ENCODE measurements at regions not wholly inside any gene's neighbourhood (a gene's known extent, or its start where the extent isn't known, plus 50 kb on each side); places are given as distances from the start of the nearest gene placed in this dataset.
"Not testable (repeated sequence)": the region's sequence is repeated elsewhere in the genome, so short reads cannot be mapped to it uniquely, and the experiment has no call there.

- H3K4me3 ChIP-seq = no peak overlapping the region
- H3K9me3 ChIP-seq = no peaks in the 10 kb centered on the region
- intact Hi-C loops (cut with DNase I) = no loop called here
- no peaks in the 10 kb centered on the region for H3K36me3 ChIP-seq
- no peak overlapping the region for H3K27ac ChIP-seq
- TF ChIP-seq POLR2AphosphoS5 (IDR thresholded peaks at IDR 0.05) (no peak), CTCF (IDR thresholded peaks at IDR 0.05) (no peak), POLR2A (IDR thresholded peaks at IDR 0.05) (no peak)
- no peak for DNase-seq (ENCODE audit: low spot score)
- no peaks in the 10 kb centered on the region for H3K4me1 ChIP-seq (replicated peaks)
- 87% methylated on average over 2 of the region's 2 CpGs for WGBS
- no peaks in the 10 kb centered on the region for H3K27me3 ChIP-seq (replicated peaks; ENCODE audit: insufficient read depth)
These were observed 475.5 kb upstream of the CCDC196 start for GRCh38 chr14:66010695-66011094.

GRCh38 chr14:66011855-66012254 is 474.3 kb upstream of the CCDC196 start:
- Histone ChIP-seq H3K27me3 (replicated peaks; ENCODE audit: insufficient read depth) (no peaks in the 10 kb centered on the region), H3K4me3 (no peak overlapping the region), H3K27ac (no peak overlapping the region), H3K4me1 (replicated peaks) (no peaks in the 10 kb centered on the region), H3K36me3 (no peaks in the 10 kb centered on the region), H3K9me3 (no peaks in the 10 kb centered on the region)
- TF ChIP-seq POLR2AphosphoS5 (IDR thresholded peaks at IDR 0.05) = no peak
- no peak for TF ChIP-seq POLR2A (IDR thresholded peaks at IDR 0.05)
- no peak for DNase-seq (ENCODE audit: low spot score)
- WGBS = 67% methylated on average over 3 of the region's 3 CpGs
- intact Hi-C loops (cut with DNase I) = no loop called here

GRCh38 chr14:66013607-66014006 is 472.6 kb upstream of the CCDC196 start:
- H3K27ac ChIP-seq; H3K36me3 ChIP-seq; H3K4me1 ChIP-seq (replicated peaks); H3K4me3 ChIP-seq; DNase-seq (ENCODE audit: low spot score); H3K9me3 ChIP-seq; H3K27me3 ChIP-seq (replicated peaks; ENCODE audit: insufficient read depth); intact Hi-C loops (cut with DNase I): not testable (repeated sequence)
- 84% methylated on average over 40 of the region's 42 CpGs for WGBS

GRCh38 chr14:66015071-66015780 is 470.9 kb upstream of the CCDC196 start:
- H3K9me3 ChIP-seq = no peaks in the 10 kb centered on the region
- no peak overlapping the region for H3K27ac ChIP-seq
- no peaks in the 10 kb centered on the region for H3K36me3 ChIP-seq
- TF ChIP-seq POLR2A (IDR thresholded peaks at IDR 0.05) (no peak), POLR2AphosphoS5 (IDR thresholded peaks at IDR 0.05) (no peak), CTCF (IDR thresholded peaks at IDR 0.05) (no peak)
- no peak overlapping the region for H3K4me3 ChIP-seq
- intact Hi-C loops (cut with DNase I) = no loop called here
- no peak for DNase-seq (ENCODE audit: low spot score)
- no peaks in the 10 kb centered on the region for H3K27me3 ChIP-seq (replicated peaks; ENCODE audit: insufficient read depth)
- H3K4me1 ChIP-seq (replicated peaks) = no peaks in the 10 kb centered on the region
- WGBS = 35% methylated on average over 4 of the region's 4 CpGs

- intact Hi-C loops (cut with DNase I) = no loop called here
- H3K36me3 ChIP-seq = no peaks in the 10 kb centered on the region
- no peak overlapping the region for H3K27ac ChIP-seq
- no peaks in the 10 kb centered on the region for H3K9me3 ChIP-seq
- H3K27me3 ChIP-seq (replicated peaks; ENCODE audit: insufficient read depth) = peaks cover 3% of the 10 kb centered on the region
- no peak for TF ChIP-seq CTCF (IDR thresholded peaks at IDR 0.05)
- TF ChIP-seq POLR2A (IDR thresholded peaks at IDR 0.05) = no peak
- TF ChIP-seq POLR2AphosphoS5 (IDR thresholded peaks at IDR 0.05) = no peak
- H3K4me1 ChIP-seq (replicated peaks) = no peaks in the 10 kb centered on the region
- 32% methylated on average over 1 of the region's 1 CpG for WGBS
- DNase-seq (ENCODE audit: low spot score) = no peak
- H3K4me3 ChIP-seq = no peak overlapping the region
These were observed 468.2 kb upstream of the CCDC196 start for GRCh38 chr14:66017927-66018326.

- Histone ChIP-seq H3K27ac (no peak overlapping the region), H3K9me3 (no peaks in the 10 kb centered on the region), H3K27me3 (replicated peaks; ENCODE audit: insufficient read depth) (peaks cover 3% of the 10 kb centered on the region), H3K36me3 (no peaks in the 10 kb centered on the region), H3K4me1 (replicated peaks) (no peaks in the 10 kb centered on the region), H3K4me3 (no peak overlapping the region)
- DNase-seq (ENCODE audit: low spot score) = no peak
- TF ChIP-seq CTCF (IDR thresholded peaks at IDR 0.05) (no peak), POLR2A (IDR thresholded peaks at IDR 0.05) (no peak), POLR2AphosphoS5 (IDR thresholded peaks at IDR 0.05) (no peak)
- intact Hi-C loops (cut with DNase I) = no loop called here
- 81% methylated on average over 8 of the region's 8 CpGs for WGBS
These were observed 463.6 kb upstream of the CCDC196 start for GRCh38 chr14:66022526-66022925.
